HCT116 (cell line): ENCODE measurements at regions not wholly inside any gene's neighbourhood (a gene's known extent, or its start where the extent isn't known, plus 50 kb on each side); places are given as distances from the start of the nearest gene placed in this dataset.

Experiments
- ATAC-seq: fragments of 200-7000 bp; cut with Tn5 transposase; 2 replicates; pipeline ENCODE4 v1.9.1; 2020; ENCODE audit warnings: mild to moderate bottlenecking, moderate library complexity
- BruUV-seq: library from RNA; stranded (reverse); fragments of 400-500 nt; replicated peaks from 2 replicates; lab custom pipeline; 2021; lab: Mats Ljungman, UMichigan
- CTCF ChIA-PET: fragments of 300-600 bp; sonication (Branson Sonifier 250); formaldehyde crosslinking; loops from one replicate; lab custom pipeline; 2021; ENCODE audit warnings: antibody characterized with exemption; lab: Charles Lee
- POLR2A ChIA-PET: fragments of 300-600, 350-600 bp; sonication (Branson Sonifier 250); formaldehyde crosslinking; loops from one replicate; lab custom pipeline; 2021; ENCODE audit warnings: antibody characterized with exemption; lab: Charles Lee
- RAD21 ChIA-PET, 2 experiments: fragments of 300-600 bp; sonication (Branson Sonifier 250); formaldehyde crosslinking; loops; one replicate each; lab custom pipeline; 2023; ENCODE audit warnings: low total read pairs in 2 of 2; ENCODE audit not compliant: uncharacterized antibody in 2 of 2, unreplicated experiment in 2 of 2, low non-redundant PET in 1 of 2; lab: Charles Lee
- DNase-seq: peaks from one replicate; pipeline ENCODE4 v3.0.0-alpha.2; 2010; ENCODE audit warnings: low read depth, low spot score
- H2AFZ ChIP-seq: fragments of 200-600 bp; shearing (Covaris generic), sonication (generic); 2 replicates; pipeline ENCODE4 v1.6.1; 2017; ENCODE audit warnings: low read depth, mixed run types, mixed read lengths, antibody characterized with exemption, low read length; ENCODE audit not compliant: poor library complexity, severe bottlenecking
- H3K27ac ChIP-seq: 2 replicates; pipeline ENCODE4 v1.5.1; 2012; ENCODE audit warnings: low read depth, low read length
- H3K27me3 ChIP-seq: fragments of 200-600 bp; sonication (generic); 2 replicates; pipeline ENCODE4 v1.6.1; 2016; ENCODE audit warnings: mixed run types, low read length, mixed read lengths; ENCODE audit not compliant: insufficient read depth
- H3K36me3 ChIP-seq, 2 experiments: fragments of 200-500 bp in 1 of 2; fragments of 200-600 bp in 1 of 2; sonication (Bioruptor generic) in 1 of 2; sonication (generic) in 1 of 2; 2 replicates each; pipeline versions ENCODE4 v1.5.1 to v1.6.1; 2014 to 2016; ENCODE audit warnings: low read length in 2 of 2, inconsistent platforms in 1 of 2, mixed read lengths in 1 of 2, mixed run types in 1 of 2; ENCODE audit not compliant: insufficient read depth in 2 of 2, control insufficient read depth in 1 of 2
- H3K4me1 ChIP-seq, 2 experiments: fragments of 200-600 bp in 1 of 2; sonication (generic) in 1 of 2; 2 replicates each; pipeline versions ENCODE4 v1.5.1 to v1.6.1; 2012 to 2017; ENCODE audit warnings: low read length in 2 of 2, inconsistent platforms in 1 of 2, mild to moderate bottlenecking in 1 of 2, mixed read lengths in 1 of 2, mixed run types in 1 of 2, moderate library complexity in 1 of 2; ENCODE audit not compliant: insufficient read depth in 2 of 2, control insufficient read depth in 1 of 2
- H3K4me2 ChIP-seq: fragments of 200-600 bp; sonication (generic); 2 replicates; pipeline ENCODE4 v1.6.1; 2017; ENCODE audit warnings: mixed run types, low read length, mixed read lengths
- H3K4me3 ChIP-seq, 2 experiments: fragments of 200-600 bp in 1 of 2; sonication (generic) in 1 of 2; replicated peaks in 1 of 2; 2 replicates each; pipeline ENCODE4 v1.5.1; 2011 to 2016; ENCODE audit warnings: low read length in 2 of 2, control low read depth in 1 of 2, low read depth in 1 of 2, mild to moderate bottlenecking in 1 of 2, mixed read lengths in 1 of 2, mixed run types in 1 of 2
- H3K79me2 ChIP-seq: fragments of 200-600 bp; sonication (generic); 2 replicates; pipeline ENCODE4 v1.6.1; 2017; ENCODE audit warnings: mild to moderate bottlenecking, mixed run types, low read length, moderate library complexity, mixed read lengths; ENCODE audit not compliant: insufficient read depth
- H3K9ac ChIP-seq: fragments of 200-600 bp; sonication (generic); 2 replicates; pipeline ENCODE4 v1.6.1; 2016; ENCODE audit warnings: low read length, mixed read lengths
- H3K9me2 ChIP-seq: fragments of 200-600 bp; sonication (generic), shearing (Covaris generic); 2 replicates; pipeline ENCODE4 v1.6.1; 2017; ENCODE audit warnings: mixed run types, mild to moderate bottlenecking, moderate library complexity; ENCODE audit not compliant: insufficient read depth
- H3K9me3 ChIP-seq, 2 experiments: fragments of 200-500 bp in 1 of 2; fragments of 200-600 bp in 1 of 2; sonication (Bioruptor generic) in 1 of 2; sonication (generic) in 1 of 2; 2 replicates each; pipeline ENCODE4 v1.6.1; 2014 to 2017; ENCODE audit warnings: low read length in 2 of 2, mixed read lengths in 2 of 2, inconsistent platforms in 1 of 2, low read depth in 1 of 2, mild to moderate bottlenecking in 1 of 2, mixed run types in 1 of 2, moderate library complexity in 1 of 2; ENCODE audit not compliant: control insufficient read depth in 1 of 2, insufficient read depth in 1 of 2
- H4K20me1 ChIP-seq: fragments of 200-600 bp; sonication (generic), shearing (Covaris generic); 2 replicates; pipeline ENCODE4 v1.6.1; 2017; ENCODE audit warnings: mixed run types, mild to moderate bottlenecking, moderate library complexity; ENCODE audit not compliant: insufficient read depth
- CEBPB ChIP-seq: IDR thresholded peaks from 2 replicates; pipeline ENCODE4 v1.6.1; 2012; ENCODE audit warnings: low read depth
- EGR1 ChIP-seq: IDR thresholded peaks from 2 replicates; pipeline ENCODE4 v1.6.1; 2012; ENCODE audit warnings: low read depth
- ELF1 ChIP-seq: IDR thresholded peaks from 2 replicates; pipeline ENCODE4 v1.6.1; 2012; ENCODE audit warnings: low read depth, borderline replicate concordance
- JUND ChIP-seq: IDR thresholded peaks from 2 replicates; pipeline ENCODE4 v1.6.1; 2012
- POLR2AphosphoS5 ChIP-seq: IDR thresholded peaks from 2 replicates; pipeline ENCODE4 v1.6.1; 2011; ENCODE audit warnings: mild to moderate bottlenecking, low read depth, low read length, moderate library complexity
- RAD21 ChIP-seq: IDR thresholded peaks from 2 replicates; pipeline ENCODE4 v1.6.1; 2012; ENCODE audit warnings: low read depth, mild to moderate bottlenecking
- SRF ChIP-seq: IDR thresholded peaks from 2 replicates; pipeline ENCODE4 v1.6.1; 2012; ENCODE audit warnings: low read depth
- YY1 ChIP-seq: IDR thresholded peaks from 2 replicates; pipeline ENCODE4 v1.6.1; 2011; ENCODE audit warnings: low read length, low read depth, moderate library complexity, mild to moderate bottlenecking; ENCODE audit not compliant: insufficient replicate concordance; ENCODE audit errors: extremely low read depth
- ZFX ChIP-seq: fragments of 450-650 bp; IDR thresholded peaks from 2 replicates; pipeline ENCODE4 v1.6.1; 2017
- intact Hi-C: fragments of 100-400 bp; cut with micrococcal nuclease; formaldehyde crosslinking; loops from 2 replicates; pipeline ENCODE4 v1.10.0; 2022
- TF ChIP-seq, protein P1 (sequence below): IDR thresholded peaks from 2 replicates; pipeline ENCODE4 v1.6.1; 2011; ENCODE audit warnings: mild to moderate bottlenecking, low read length, moderate library complexity; ENCODE audit not compliant: insufficient replicate concordance; ENCODE audit errors: extremely low read depth

GRCh38 chr2:236641051-236641726 lies 71.6 kb downstream of the ACKR3 start:
- no peaks in the 10 kb centered on the region for H4K20me1 ChIP-seq
- ChIA-PET CTCF (no interaction called here), RAD21 (no interaction called here), POLR2A (no interaction called here)
- H3K9me2 ChIP-seq, result no peaks in the 10 kb centered on the region
- DNase-seq (no peak), ATAC-seq (no peak)
- no TSS peak for BruUV-seq
- no peak overlapping the region for H3K27ac ChIP-seq
- H3K4me1 ChIP-seq, result peaks cover 3 to 9% of the 10 kb centered on the region in 2 experiments; a peak in 2 of 4 replicates
- no peak overlapping the region for H2AFZ ChIP-seq
- no peaks in the 10 kb centered on the region for H3K79me2 ChIP-seq
- intact Hi-C loops, result no loop called here
- TF ChIP-seq ZFX (no peak), SRF (no peak), ELF1 (no peak), CEBPB (no peak), EGR1 (no peak), JUND (no peak), POLR2AphosphoS5 (no peak), RAD21 (no peak), YY1 (no peak)
- TF ChIP-seq, protein P1, sequence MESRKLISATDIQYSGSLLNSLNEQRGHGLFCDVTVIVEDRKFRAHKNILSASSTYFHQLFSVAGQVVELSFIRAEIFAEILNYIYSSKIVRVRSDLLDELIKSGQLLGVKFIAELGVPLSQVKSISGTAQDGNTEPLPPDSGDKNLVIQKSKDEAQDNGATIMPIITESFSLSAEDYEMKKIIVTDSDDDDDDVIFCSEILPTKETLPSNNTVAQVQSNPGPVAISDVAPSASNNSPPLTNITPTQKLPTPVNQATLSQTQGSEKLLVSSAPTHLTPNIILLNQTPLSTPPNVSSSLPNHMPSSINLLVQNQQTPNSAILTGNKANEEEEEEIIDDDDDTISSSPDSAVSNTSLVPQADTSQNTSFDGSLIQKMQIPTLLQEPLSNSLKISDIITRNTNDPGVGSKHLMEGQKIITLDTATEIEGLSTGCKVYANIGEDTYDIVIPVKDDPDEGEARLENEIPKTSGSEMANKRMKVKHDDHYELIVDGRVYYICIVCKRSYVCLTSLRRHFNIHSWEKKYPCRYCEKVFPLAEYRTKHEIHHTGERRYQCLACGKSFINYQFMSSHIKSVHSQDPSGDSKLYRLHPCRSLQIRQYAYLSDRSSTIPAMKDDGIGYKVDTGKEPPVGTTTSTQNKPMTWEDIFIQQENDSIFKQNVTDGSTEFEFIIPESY, result no peak
- TF ChIP-seq, all 23 proteins: peak for 0
- no peak overlapping the region for H3K4me3 ChIP-seq
- H3K36me3 ChIP-seq, result no peaks in the 10 kb centered on the region
- H3K9ac ChIP-seq, result no peak overlapping the region
- H3K4me2 ChIP-seq, result no peak overlapping the region
- H3K27me3 ChIP-seq, result peaks cover 19% of the 10 kb centered on the region
- no peaks in the 10 kb centered on the region for H3K9me3 ChIP-seq
